H9 (cell line): ENCODE measurements at regions not wholly inside any gene's neighbourhood (a gene's known extent, or its start where the extent isn't known, plus 50 kb on each side); places are given as distances from the start of the nearest gene placed in this dataset.

ENCODE experiments used
- DNase-seq: peaks from one replicate; pipeline ENCODE4 v3.0.0-alpha.2; 2017
- H2AFZ ChIP-seq: one replicate; pipeline ENCODE4 v1.6.1; 2013; ENCODE audit warnings: mild to moderate bottlenecking, low read length, control low read depth, moderate library complexity
- H2AK5ac ChIP-seq: 2 replicates; pipeline ENCODE4 v1.6.1; 2013; ENCODE audit warnings: low read length, control low read depth, mixed read lengths; ENCODE audit not compliant: insufficient read length
- H2BK120ac ChIP-seq: one replicate; pipeline ENCODE4 v1.6.1; 2013; ENCODE audit warnings: low read depth, mild to moderate bottlenecking, low read length, control low read depth, inconsistent platforms; ENCODE audit not compliant: poor library complexity, severe bottlenecking
- H2BK12ac ChIP-seq: 2 replicates; pipeline ENCODE4 v1.6.1; 2013; ENCODE audit warnings: low read length, control low read depth, mixed read lengths, low read depth; ENCODE audit not compliant: insufficient read length
- H2BK15ac ChIP-seq: 2 replicates; pipeline ENCODE4 v1.6.1; 2013; ENCODE audit warnings: low read depth, low read length, control low read depth
- H2BK20ac ChIP-seq: one replicate; pipeline ENCODE4 v1.6.1; 2013; ENCODE audit warnings: low read depth, mild to moderate bottlenecking, low read length, control low read depth, inconsistent platforms; ENCODE audit not compliant: poor library complexity, severe bottlenecking
- H2BK5ac ChIP-seq: 2 replicates; pipeline ENCODE4 v1.6.1; 2013; ENCODE audit warnings: low read length, control low read depth, mixed read lengths; ENCODE audit not compliant: insufficient read length
- H3K14ac ChIP-seq: 2 replicates; pipeline ENCODE4 v1.6.1; 2013; ENCODE audit warnings: low read length, control low read depth; ENCODE audit not compliant: insufficient read depth
- H3K18ac ChIP-seq: 2 replicates; pipeline ENCODE4 v1.6.1; 2013; ENCODE audit warnings: low read depth, mild to moderate bottlenecking, mixed read lengths, low read length, control low read depth; ENCODE audit not compliant: insufficient read length
- H3K23ac ChIP-seq: 2 replicates; pipeline ENCODE4 v1.6.1; 2013; ENCODE audit warnings: low read length, control low read depth, mixed read lengths, low read depth; ENCODE audit not compliant: insufficient read length
- H3K23me2 ChIP-seq: 2 replicates; pipeline ENCODE4 v1.6.1; 2013; ENCODE audit warnings: low read depth, mild to moderate bottlenecking, mixed read lengths, low read length, control low read depth; ENCODE audit not compliant: insufficient read length, poor library complexity, severe bottlenecking
- H3K27ac ChIP-seq: 2 replicates; pipeline ENCODE4 v1.5.1; 2013; ENCODE audit warnings: low read length, control low read depth, mixed read lengths, low read depth; ENCODE audit not compliant: insufficient read length
- H3K27me3 ChIP-seq: 2 replicates; pipeline ENCODE4 v1.6.1; 2013; ENCODE audit warnings: low read length, control low read depth, inconsistent platforms; ENCODE audit not compliant: insufficient read depth
- H3K4ac ChIP-seq: 2 replicates; pipeline ENCODE4 v1.6.1; 2013; ENCODE audit warnings: low read depth, mild to moderate bottlenecking, control low read depth, inconsistent platforms, low read length, moderate library complexity
- H3K4me1 ChIP-seq: 2 replicates; pipeline ENCODE4 v1.6.1; 2013; ENCODE audit warnings: low read length, control low read depth, inconsistent platforms; ENCODE audit not compliant: insufficient read depth
- H3K4me2 ChIP-seq: 2 replicates; pipeline ENCODE4 v1.6.1; 2013; ENCODE audit warnings: low read length, control low read depth, mixed read lengths; ENCODE audit not compliant: insufficient read length, insufficient read depth
- H3K56ac ChIP-seq: 2 replicates; pipeline ENCODE4 v1.6.1; 2013; ENCODE audit warnings: low read depth, mild to moderate bottlenecking, mixed read lengths, low read length, control low read depth; ENCODE audit not compliant: insufficient read length
- H3K79me1 ChIP-seq: 2 replicates; pipeline ENCODE4 v1.6.1; 2013; ENCODE audit warnings: low read depth, mild to moderate bottlenecking, moderate library complexity, low read length, control low read depth, inconsistent platforms; ENCODE audit not compliant: insufficient read depth, poor library complexity, severe bottlenecking
- H3K79me2 ChIP-seq: 2 replicates; pipeline ENCODE4 v1.6.1; 2013; ENCODE audit warnings: low read length, control low read depth, inconsistent platforms; ENCODE audit not compliant: insufficient read depth
- H3K9ac ChIP-seq: 2 replicates; pipeline ENCODE4 v1.6.1; 2013; ENCODE audit warnings: low read length, control low read depth, mixed read lengths; ENCODE audit not compliant: insufficient read length; ENCODE audit errors: extremely low read depth
- H3K9me3 ChIP-seq: one replicate; pipeline ENCODE4 v1.6.1; 2013; ENCODE audit warnings: low read depth, low read length, inconsistent platforms; ENCODE audit not compliant: control insufficient read depth
- H3T11ph ChIP-seq: one replicate; pipeline ENCODE4 v1.6.1; 2013; ENCODE audit warnings: mild to moderate bottlenecking, low read length, control low read depth, inconsistent platforms
- H4K20me1 ChIP-seq: one replicate; pipeline ENCODE4 v1.6.1; 2013; ENCODE audit not compliant: control insufficient read depth, insufficient read length, insufficient read depth
- H4K5ac ChIP-seq: 2 replicates; pipeline ENCODE4 v1.6.1; 2013; ENCODE audit warnings: low read depth, mild to moderate bottlenecking, mixed read lengths, low read length, control low read depth; ENCODE audit not compliant: insufficient read length
- H4K8ac ChIP-seq: replicated peaks from 2 replicates; pipeline ENCODE4 v1.6.1; 2013; ENCODE audit warnings: low read length, control low read depth, mixed read lengths, low read depth; ENCODE audit not compliant: insufficient read length
- H4K91ac ChIP-seq: 2 replicates; pipeline ENCODE4 v1.6.1; 2013; ENCODE audit warnings: low read depth, mild to moderate bottlenecking, moderate library complexity, mixed read lengths, low read length, control low read depth; ENCODE audit not compliant: insufficient read length
- H3K27ac Mint-ChIP-seq, 3 experiments: 2 replicates in 2 of 3; 3 replicates in 1 of 3; pipeline ENCODE4 v1.8.0; 2020 to 2021; ENCODE audit warnings: mixed read lengths in 3 of 3, mild to moderate bottlenecking in 1 of 3, moderate library complexity in 1 of 3
- H3K27me3 Mint-ChIP-seq: 2 replicates; pipeline ENCODE4 v1.8.0; 2021; ENCODE audit warnings: low read depth, mild to moderate bottlenecking, moderate library complexity, mixed read lengths
- H3K36me3 Mint-ChIP-seq, 3 experiments: 2 replicates in 2 of 3; 3 replicates in 1 of 3; pipeline ENCODE4 v1.8.0; 2020 to 2021; ENCODE audit warnings: low read depth in 3 of 3, mixed read lengths in 3 of 3; ENCODE audit not compliant: insufficient read depth in 1 of 3
- H3K4me1 Mint-ChIP-seq, 2 experiments: 2 replicates each; pipeline ENCODE4 v1.8.0; 2020; ENCODE audit warnings: mixed read lengths in 2 of 2
- H3K4me3 Mint-ChIP-seq, 2 experiments: 2 replicates in 1 of 2; 3 replicates in 1 of 2; pipeline ENCODE4 v1.8.0; 2020 to 2021; ENCODE audit warnings: mild to moderate bottlenecking in 2 of 2, mixed read lengths in 2 of 2, moderate library complexity in 1 of 2
- H3K9me3 Mint-ChIP-seq, 2 experiments: 2 replicates in 1 of 2; 3 replicates in 1 of 2; pipeline ENCODE4 v1.8.0; 2020; ENCODE audit warnings: mild to moderate bottlenecking in 2 of 2, mixed read lengths in 2 of 2, moderate library complexity in 1 of 2
- CTCF ChIP-seq: fragments of 200-600 bp; sonication (generic); conservative IDR thresholded peaks from 3 replicates; pipeline ENCODE4 v1.8.0; 2021; ENCODE audit warnings: antibody characterized with exemption, mild to moderate bottlenecking
- WGBS: extraction: QIAGEN DNeasy Blood & Tissue Kit; methylation state at CpG from one replicate; pipeline ENCODE4 v1.1.7; 2013; ENCODE audit warnings: missing lambda C conversion rate, low lambda C conversion rate, mixed read lengths; ENCODE audit not compliant: insufficient read length; ENCODE audit errors: extremely low coverage; 5-methylcytosine and 5-hydroxymethylcytosine counted together

- no peaks in the 10 kb centered on the region for H3K4me1 Mint-ChIP-seq
- Histone ChIP-seq H3K9me3 (no peaks in the 10 kb centered on the region), H3K27me3 (no peaks in the 10 kb centered on the region), H3K23ac (no peak overlapping the region), H3K4me2 (no peak overlapping the region), H3K18ac (no peak overlapping the region), H2BK20ac (no peak overlapping the region), H4K91ac (no peak overlapping the region), H3K9ac (no peak overlapping the region), H3K14ac (no peak overlapping the region), H4K5ac (no peak overlapping the region), H2AK5ac (no peak overlapping the region), H2AFZ (no peak overlapping the region), H3K27ac (no peak overlapping the region), H3K23me2 (no peaks in the 10 kb centered on the region), H3K56ac (no peak overlapping the region), H3T11ph (no peak overlapping the region), H4K8ac (no peak overlapping the region), H2BK120ac (no peak overlapping the region), H2BK12ac (no peak overlapping the region), H3K79me2 (no peaks in the 10 kb centered on the region; the same call in 1 of the 2 replicates), H3K4me1 (no peaks in the 10 kb centered on the region), H3K4ac (no peak overlapping the region), H2BK15ac (no peak overlapping the region), H2BK5ac (no peak overlapping the region), H3K79me1 (no peaks in the 10 kb centered on the region), H4K20me1 (no peaks in the 10 kb centered on the region)
- H3K27ac Mint-ChIP-seq: no peak overlapping the region
- no peaks in the 10 kb centered on the region for H3K27me3 Mint-ChIP-seq
- H3K36me3 Mint-ChIP-seq: no peaks in the 10 kb centered on the region; a peak in 1 of 7 replicates
- peaks cover 0 to 7% of the 10 kb centered on the region in 2 experiments; a peak in 3 of 5 replicates for H3K9me3 Mint-ChIP-seq
- no peak for TF ChIP-seq CTCF
- no CpG with 5 or more reads among the region's 3 CpGs for WGBS
- no peak overlapping the region for H3K4me3 Mint-ChIP-seq
- DNase-seq: no peak
Measured at GRCh38 chr3:154886437-154886836, 193.7 kb upstream of the MME start.
